Spleen (tissue), 11 donors: ENCODE measurements at regions not wholly inside any gene's neighbourhood (a gene's known extent, or its start where the extent isn't known, plus 50 kb on each side); places are given as distances from the start of the nearest gene placed in this dataset.
"Not testable (repeated sequence)": the region's sequence is repeated elsewhere in the genome, so short reads cannot be mapped to it uniquely, and the experiment has no call there.

Experiments
- DNase-seq: peaks from one replicate; pipeline ENCODE4 v3.0.0-alpha.2; 2020
- H3K27ac ChIP-seq, 8 donors: fragments of 200-600 bp; sonication (generic) in 7 of 8; 1 replicate in 4 of 8; 2 replicates in 4 of 8; pipeline versions ENCODE4 v1.5.0 to v1.8.0; 2016 to 2021; ENCODE audit warnings: inconsistent platforms in 4 of 8, mild to moderate bottlenecking in 4 of 8, moderate library complexity in 1 of 8
- H3K27me3 ChIP-seq, 7 donors: fragments of 200-600 bp; sonication (generic) in 6 of 7; replicated peaks in 1 of 7; 1 replicate in 4 of 7; 2 replicates in 3 of 7; pipeline versions ENCODE4 v1.5.0 to v1.8.0; 2016 to 2021; ENCODE audit warnings: inconsistent platforms in 3 of 7, mild to moderate bottlenecking in 1 of 7
- H3K36me3 ChIP-seq, 6 donors: fragments of 200-600 bp; sonication (generic) in 5 of 6; 1 replicate in 4 of 6; 2 replicates in 2 of 6; pipeline versions ENCODE4 v1.5.0 to v1.8.0; 2016 to 2021; ENCODE audit warnings: inconsistent platforms in 2 of 6
- H3K4me1 ChIP-seq, 6 donors: fragments of 200-600 bp; sonication (generic) in 5 of 6; 1 replicate in 3 of 6; 2 replicates in 3 of 6; pipeline versions ENCODE4 v1.5.0 to v1.8.0; 2016 to 2021; ENCODE audit warnings: inconsistent platforms in 3 of 6
- H3K4me3 ChIP-seq, 8 donors: fragments of 200-600 bp; sonication (generic) in 7 of 8; 1 replicate in 4 of 8; 2 replicates in 4 of 8; pipeline versions ENCODE4 v1.5.0 to v1.8.0; 2016 to 2021; ENCODE audit warnings: inconsistent platforms in 4 of 8, mild to moderate bottlenecking in 4 of 8, moderate library complexity in 2 of 8
- H3K9me3 ChIP-seq, 8 donors: fragments of 200-600 bp; sonication (generic) in 7 of 8; 1 replicate in 4 of 8; 2 replicates in 4 of 8; pipeline versions ENCODE4 v1.5.0 to v1.8.0; 2016 to 2021; ENCODE audit warnings: inconsistent platforms in 4 of 8
- POLR2A ChIP-seq, 3 donors: fragments of 450-650 bp; IDR thresholded peaks; one replicate each; pipeline ENCODE4 v1.5.1; 2017; ENCODE audit warnings: antibody characterized with exemption in 3 of 3, mild to moderate bottlenecking in 1 of 3
- POLR2AphosphoS5 ChIP-seq, 3 donors: sonication (generic); formaldehyde crosslinking; IDR thresholded peaks; one replicate each; pipeline ENCODE4 v1.5.1; 2017; ENCODE audit warnings: antibody characterized with exemption in 3 of 3
- WGBS, 5 donors: extraction: QIAGEN DNeasy Blood & Tissue Kit in 3 of 5; methylation state at CpG; one replicate each; pipeline versions ENCODE4 v1.1.5 to v1.1.7; 2013 to 2018; 5-methylcytosine and 5-hydroxymethylcytosine counted together
- intact Hi-C: fragments of 100-400 bp; cut with DNase I; formaldehyde crosslinking; loops from one replicate; pipeline ENCODE4 v1.15.0; 2023; ENCODE audit warnings: low total_unique reads
- TF ChIP-seq, protein P1 (sequence below), 11 experiments: fragments of 200-600 bp in 7 of 11; fragments of 450-650 bp in 4 of 11; sonication (generic) in 4 of 11; IDR thresholded peaks in 8 of 11; conservative IDR thresholded peaks in 3 of 11; 1 replicate in 7 of 11; 2 replicates in 4 of 11; pipeline versions ENCODE4 v1.4.0 to v1.8.0; 2016 to 2021; ENCODE audit warnings: antibody characterized with exemption in 11 of 11, inconsistent platforms in 4 of 11, mild to moderate bottlenecking in 1 of 11
- donor health status: healthy with polysubstance abuse.
- donor health status: DM: no; HTN: no; CAD: no; lungs with moderate emphysema.
- donor health status: DM: no; HTN: no; CAD: no.
- donor health status: Bipolar disorder and iron deficiency.
- donor health status: healthy.
- donor health status: DM: no; HTN: no; CAD: no.
- donor health status: DM: yes; HTN: yes; CAD: no.

DNA sequence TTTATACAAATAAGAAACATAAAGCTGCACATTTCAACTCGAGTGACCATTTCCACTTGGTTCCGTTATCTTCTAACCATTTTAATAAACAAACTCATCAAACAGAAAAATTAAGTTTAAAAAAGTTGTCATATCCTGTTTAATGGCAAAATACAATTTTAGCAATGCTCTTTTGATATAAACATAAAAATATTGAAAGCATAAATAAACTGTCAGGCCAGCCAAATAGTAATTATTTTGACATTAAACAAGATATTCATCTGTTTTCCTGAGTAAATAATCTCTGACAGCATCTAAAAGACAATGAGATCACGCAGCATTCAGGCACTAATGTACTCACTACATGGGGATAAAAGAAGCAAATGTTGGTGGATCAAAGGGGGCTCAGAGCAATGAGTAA, 145.3 kb upstream of the ATP5MC3 start:
- no peaks in the 10 kb centered on the region for H3K36me3 ChIP-seq
- intact Hi-C loops, result no loop called here
- no peak for DNase-seq
- peaks cover 0 to 23% (median 0%) of the 10 kb centered on the region in 7 donors for H3K27me3 ChIP-seq
- no peak for TF ChIP-seq POLR2AphosphoS5 (IDR thresholded peaks at IDR 0.05)
- no peak for TF ChIP-seq POLR2A (IDR thresholded peaks at IDR 0.05)
- TF ChIP-seq, protein P1, sequence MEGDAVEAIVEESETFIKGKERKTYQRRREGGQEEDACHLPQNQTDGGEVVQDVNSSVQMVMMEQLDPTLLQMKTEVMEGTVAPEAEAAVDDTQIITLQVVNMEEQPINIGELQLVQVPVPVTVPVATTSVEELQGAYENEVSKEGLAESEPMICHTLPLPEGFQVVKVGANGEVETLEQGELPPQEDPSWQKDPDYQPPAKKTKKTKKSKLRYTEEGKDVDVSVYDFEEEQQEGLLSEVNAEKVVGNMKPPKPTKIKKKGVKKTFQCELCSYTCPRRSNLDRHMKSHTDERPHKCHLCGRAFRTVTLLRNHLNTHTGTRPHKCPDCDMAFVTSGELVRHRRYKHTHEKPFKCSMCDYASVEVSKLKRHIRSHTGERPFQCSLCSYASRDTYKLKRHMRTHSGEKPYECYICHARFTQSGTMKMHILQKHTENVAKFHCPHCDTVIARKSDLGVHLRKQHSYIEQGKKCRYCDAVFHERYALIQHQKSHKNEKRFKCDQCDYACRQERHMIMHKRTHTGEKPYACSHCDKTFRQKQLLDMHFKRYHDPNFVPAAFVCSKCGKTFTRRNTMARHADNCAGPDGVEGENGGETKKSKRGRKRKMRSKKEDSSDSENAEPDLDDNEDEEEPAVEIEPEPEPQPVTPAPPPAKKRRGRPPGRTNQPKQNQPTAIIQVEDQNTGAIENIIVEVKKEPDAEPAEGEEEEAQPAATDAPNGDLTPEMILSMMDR (IDR thresholded peaks at IDR 0.05 in 8 of 11, conservative IDR thresholded peaks at IDR 0.05 in 3 of 11), result no peak
- H3K9me3 ChIP-seq, result peaks cover 0 to 27% (median 17%) of the 10 kb centered on the region in 8 donors
- 74 to 92% (median 86%) methylated on average over 3 of the region's 3 CpGs for WGBS, 5 donors
- no peak overlapping the region for H3K27ac ChIP-seq
- no peaks in the 10 kb centered on the region for H3K4me1 ChIP-seq
- H3K4me3 ChIP-seq, result no peak overlapping the region

DNA sequence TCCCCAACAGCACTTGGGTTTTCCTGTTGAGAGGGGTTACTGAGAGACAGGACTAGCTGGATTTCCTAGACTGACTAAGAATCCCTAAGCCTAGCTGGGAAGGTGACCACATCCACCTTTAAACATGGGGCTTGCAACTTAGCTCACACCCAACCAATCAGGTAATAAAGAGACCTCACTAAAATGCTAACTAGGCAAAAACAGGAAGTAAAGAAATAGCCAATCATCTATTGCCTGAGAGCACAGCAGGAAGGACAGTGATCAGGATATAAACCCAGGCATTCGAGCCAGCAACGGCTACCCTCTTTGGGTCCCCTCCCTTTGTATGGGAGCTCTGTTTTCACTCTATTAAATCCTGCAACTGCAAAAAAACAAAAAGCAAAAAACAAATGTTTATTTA, 144.7 kb upstream of the ATP5MC3 start:
- H3K4me1 ChIP-seq, H3K27ac ChIP-seq, H3K4me3 ChIP-seq, DNase-seq, intact Hi-C loops, H3K36me3 ChIP-seq: not testable (repeated sequence)
- WGBS, 5 donors, result 71 to 94% (median 87%) methylated on average over 2 of the region's 2 CpGs
- Histone ChIP-seq H3K9me3 (peaks cover 0 to 27% (median 17%) of the 10 kb centered on the region in 8 donors), H3K27me3 (peaks cover 0 to 23% (median 0%) of the 10 kb centered on the region in 7 donors)

DNA sequence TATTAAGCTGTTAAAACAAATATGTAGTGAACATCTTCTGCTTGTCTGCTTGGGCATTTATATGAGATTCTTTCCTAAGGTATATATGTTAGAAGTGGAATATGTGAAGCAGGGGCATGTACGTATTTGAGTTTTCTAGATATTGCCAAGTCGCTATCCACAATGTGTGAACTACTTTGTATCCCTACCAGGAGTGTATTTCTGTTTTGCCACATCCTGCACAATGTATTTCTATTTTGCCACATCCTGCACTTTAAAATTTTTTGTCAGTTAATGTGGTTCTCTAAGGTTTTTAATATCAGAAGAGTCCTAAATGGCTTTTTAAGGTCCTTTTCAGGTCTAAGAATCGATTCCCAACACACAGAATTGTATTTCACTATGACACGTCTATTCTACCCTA, 141.7 kb upstream of the ATP5MC3 start:
- no peak overlapping the region for H3K27ac ChIP-seq
- 73 to 87% (median 77%) methylated on average over 4 of the region's 4 CpGs for WGBS, 5 donors
- no peak for DNase-seq
- no peak overlapping the region for H3K4me3 ChIP-seq
- peaks cover 0 to 27% (median 17%) of the 10 kb centered on the region in 8 donors for H3K9me3 ChIP-seq
- intact Hi-C loops, result no loop called here
- no peaks in the 10 kb centered on the region for H3K36me3 ChIP-seq
- H3K4me1 ChIP-seq, result no peaks in the 10 kb centered on the region
- H3K27me3 ChIP-seq, result peaks cover 0 to 30% (median 0%) of the 10 kb centered on the region in 7 donors
- TF ChIP-seq POLR2AphosphoS5 (IDR thresholded peaks at IDR 0.05) (no peak), POLR2A (IDR thresholded peaks at IDR 0.05) (no peak)
- TF ChIP-seq, protein P1 (IDR thresholded peaks at IDR 0.05 in 8 of 11, conservative IDR thresholded peaks at IDR 0.05 in 3 of 11), result no peak

DNA sequence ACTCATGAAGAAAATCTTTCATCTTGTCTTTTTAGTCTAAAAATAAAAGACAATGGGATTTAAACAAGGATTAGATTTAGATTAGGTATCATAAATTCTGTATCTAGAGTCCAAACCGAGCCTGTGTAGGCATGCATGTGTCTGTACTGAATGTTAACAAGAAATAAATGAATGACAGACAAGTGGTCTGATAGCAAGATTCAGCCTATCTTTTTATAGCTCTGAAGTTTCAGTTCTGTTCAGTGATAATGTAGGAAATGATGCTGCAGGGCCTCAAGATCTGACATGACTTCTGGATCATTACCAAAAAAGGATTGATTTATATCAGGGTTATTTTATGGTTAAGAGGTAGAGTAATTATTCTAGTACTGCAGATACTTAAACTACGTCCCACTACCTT, 137.0 kb upstream of the ATP5MC3 start:
- H3K27ac ChIP-seq, result no peak overlapping the region
- H3K27me3 ChIP-seq, result peaks cover 0 to 15% (median 0%) of the 10 kb centered on the region in 7 donors
- H3K36me3 ChIP-seq, result no peaks in the 10 kb centered on the region
- WGBS, 5 donors, result 57 to 82% (median 70%) methylated on average over 2 of the region's 2 CpGs
- H3K9me3 ChIP-seq, result no peaks in the 10 kb centered on the region
- intact Hi-C loops, result no loop called here
- H3K4me3 ChIP-seq, result no peak overlapping the region
- no peak for DNase-seq
- TF ChIP-seq POLR2AphosphoS5 (IDR thresholded peaks at IDR 0.05), result no peak
- TF ChIP-seq POLR2A (IDR thresholded peaks at IDR 0.05), result no peak
- TF ChIP-seq, protein P1 (IDR thresholded peaks at IDR 0.05 in 8 of 11, conservative IDR thresholded peaks at IDR 0.05 in 3 of 11), result no peak
- no peaks in the 10 kb centered on the region for H3K4me1 ChIP-seq

DNA sequence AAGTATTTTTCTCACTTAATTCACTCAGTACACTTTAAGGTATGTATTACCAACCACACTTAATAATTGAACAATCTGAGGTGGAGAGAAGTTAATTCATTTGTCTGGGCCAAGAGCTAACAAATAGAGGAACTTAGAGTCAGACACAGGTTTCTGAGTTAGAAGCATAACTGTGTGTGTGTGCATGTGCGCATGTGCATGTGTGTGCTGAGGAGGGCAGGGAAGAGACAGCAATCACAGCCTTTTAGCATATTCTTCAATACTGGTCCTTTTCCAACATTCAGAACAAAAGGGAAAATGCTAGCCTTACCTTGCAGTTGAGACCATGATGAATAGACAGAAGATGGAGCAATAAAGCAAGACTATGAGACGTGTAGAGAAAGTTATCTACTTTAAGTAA, 136.2 kb upstream of the ATP5MC3 start:
- intact Hi-C loops, result no loop called here
- no peak for DNase-seq
- no peak overlapping the region for H3K4me3 ChIP-seq
- no peak for TF ChIP-seq POLR2A (IDR thresholded peaks at IDR 0.05)
- TF ChIP-seq, protein P1 (IDR thresholded peaks at IDR 0.05 in 8 of 11, conservative IDR thresholded peaks at IDR 0.05 in 3 of 11), result no peak
- TF ChIP-seq POLR2AphosphoS5 (IDR thresholded peaks at IDR 0.05), result no peak
- H3K27ac ChIP-seq, result no peak overlapping the region
- no peaks in the 10 kb centered on the region for H3K9me3 ChIP-seq
- H3K36me3 ChIP-seq, result no peaks in the 10 kb centered on the region
- 85 to 95% (median 91%) methylated on average over 2 of the region's 2 CpGs for WGBS, 5 donors
- peaks cover 0 to 13% (median 0%) of the 10 kb centered on the region in 7 donors for H3K27me3 ChIP-seq
- no peaks in the 10 kb centered on the region for H3K4me1 ChIP-seq
